ENCODE measurements at regions not wholly inside any gene's neighbourhood (a gene's known extent, or its start where the extent isn't known, plus 50 kb on each side); places are given as distances from the start of the nearest gene placed in this dataset.

DNA sequence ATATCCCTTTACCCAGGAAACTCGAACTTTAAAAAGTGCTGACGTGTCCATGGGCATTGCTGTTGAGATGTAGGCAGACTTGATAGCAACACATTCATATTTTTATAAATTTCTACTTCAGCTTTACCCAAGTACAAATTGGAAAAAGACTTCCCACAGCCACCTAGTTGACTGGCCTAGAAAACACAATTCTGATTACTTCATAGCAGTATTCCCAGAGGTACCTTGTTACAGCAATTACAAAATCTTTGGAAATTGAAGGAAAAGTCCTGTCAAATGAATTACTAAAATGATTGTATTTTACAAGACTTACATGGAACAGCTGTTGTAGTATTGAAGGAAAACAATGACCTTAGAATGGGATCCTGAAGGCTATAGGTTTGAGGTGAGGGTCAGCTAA lies 130.7 kb upstream of the NREP start:
- no peak for DNase-seq (ENCODE audit: low spot score)

DNA sequence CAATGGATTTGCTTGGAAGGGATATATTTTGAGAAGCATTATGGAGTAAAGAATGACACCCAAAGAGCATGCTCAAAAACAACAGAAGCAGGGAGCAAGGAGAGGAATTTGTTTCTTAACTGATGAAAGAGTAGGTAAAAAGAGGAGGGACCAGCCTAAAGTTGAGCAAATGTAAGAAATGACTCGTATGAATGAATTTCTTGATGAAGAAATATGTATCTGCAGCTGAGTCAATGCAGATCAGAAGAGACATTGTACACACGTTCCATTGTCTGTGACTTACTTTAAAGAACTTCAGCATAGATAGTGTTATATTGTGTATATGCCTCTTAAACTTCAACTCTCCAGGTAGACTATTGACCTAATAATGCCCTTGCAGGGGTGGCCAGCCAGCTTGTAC lies 112.7 kb upstream of the NREP start:
- DNase-seq (ENCODE audit: low spot score): no peak

DNA sequence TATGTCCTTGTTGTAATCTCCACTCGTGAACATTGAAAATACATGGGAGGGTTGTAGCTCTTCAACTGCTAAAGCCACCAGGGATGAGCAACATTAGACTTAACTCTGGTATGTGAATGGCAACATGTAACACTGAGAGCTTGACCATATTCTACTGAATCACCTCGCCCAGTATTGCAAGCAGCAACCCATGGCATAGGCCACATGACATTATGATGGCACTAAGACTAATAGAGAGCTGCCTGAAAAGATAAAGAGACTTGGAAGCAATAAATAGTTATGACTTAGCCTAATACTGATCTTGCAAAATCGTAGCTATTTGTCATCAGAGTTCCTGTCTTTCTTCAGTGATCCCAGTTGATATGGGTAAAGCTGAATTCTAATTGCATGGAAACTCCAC lies 108.4 kb upstream of the NREP start:
- no peak for DNase-seq (ENCODE audit: low spot score)

DNA sequence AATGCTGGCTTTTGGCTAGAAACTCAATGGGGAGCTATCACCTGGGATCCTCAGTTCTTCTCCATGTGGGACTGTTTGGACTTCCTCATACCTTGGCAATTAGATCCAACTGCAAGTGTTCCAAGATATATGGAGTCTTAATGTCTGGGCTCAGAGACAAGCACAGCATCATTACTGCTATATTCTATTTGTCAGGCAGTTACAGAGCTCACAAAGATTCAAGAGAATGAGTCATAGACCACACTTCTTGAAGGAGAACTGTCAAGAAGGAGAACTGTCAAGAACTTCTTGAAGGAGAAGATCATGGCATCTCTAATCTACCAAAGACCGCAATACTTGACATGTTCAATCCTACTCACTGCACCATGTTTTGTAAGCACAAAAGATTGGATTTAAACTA lies 106.8 kb upstream of the NREP start:
- DNase-seq (ENCODE audit: low spot score): no peak

DNA sequence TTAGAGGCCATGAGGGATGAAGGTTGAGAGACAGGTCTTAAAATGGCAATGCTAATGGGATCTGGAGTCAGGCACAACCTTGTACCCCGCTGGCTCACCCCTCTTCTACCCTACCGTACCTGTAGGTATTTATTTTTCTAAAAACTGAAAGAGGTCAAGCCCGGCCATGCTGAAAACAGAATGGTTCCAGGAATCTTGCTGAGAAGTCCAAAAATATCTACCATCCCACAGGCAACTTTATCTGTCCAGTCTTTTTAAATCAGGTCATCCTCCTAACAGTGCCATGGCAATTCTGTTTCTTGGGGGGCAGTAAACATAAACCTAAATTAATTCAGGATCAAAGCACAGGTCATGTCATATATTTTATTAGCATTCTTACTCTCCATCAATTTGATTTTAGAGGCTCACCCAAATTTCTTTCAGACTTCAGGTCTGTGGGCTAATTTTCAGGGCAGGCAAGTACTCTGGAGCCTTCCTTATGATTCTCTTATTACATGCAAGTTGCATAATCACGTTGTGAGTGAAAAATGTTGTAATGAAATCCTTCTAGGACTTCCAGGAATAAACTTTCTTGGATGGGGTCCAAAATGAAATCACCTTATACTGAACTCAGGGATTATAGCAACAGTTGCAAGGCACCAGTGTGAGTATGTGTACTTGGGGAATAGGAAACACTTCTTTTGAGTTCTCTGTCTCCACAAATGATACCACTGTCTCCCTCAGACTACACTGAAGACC lies 102.7 kb upstream of the NREP start:
- DNase-seq (ENCODE audit: low spot score): no peak

DNA sequence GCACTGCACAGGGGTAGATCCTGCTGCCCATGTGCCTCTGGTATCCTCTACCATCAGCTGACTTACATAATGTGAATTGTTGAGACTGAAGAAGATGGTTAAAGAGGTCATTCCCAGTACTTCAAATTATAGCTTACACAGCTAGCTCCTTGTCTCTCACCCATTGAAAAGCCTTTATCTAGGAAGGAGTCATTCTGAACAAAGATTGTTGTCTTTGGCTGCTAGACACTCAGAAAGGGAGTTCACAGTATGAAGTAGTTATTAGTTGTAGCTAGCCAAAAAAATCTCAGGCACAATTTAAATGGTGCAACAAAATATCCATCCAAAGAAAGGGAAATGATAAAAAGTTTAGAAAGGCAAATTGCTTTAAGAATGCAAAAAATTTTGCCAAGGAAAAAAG lies 102.0 kb upstream of the NREP start:
- DNase-seq (ENCODE audit: low spot score): no peak

DNA sequence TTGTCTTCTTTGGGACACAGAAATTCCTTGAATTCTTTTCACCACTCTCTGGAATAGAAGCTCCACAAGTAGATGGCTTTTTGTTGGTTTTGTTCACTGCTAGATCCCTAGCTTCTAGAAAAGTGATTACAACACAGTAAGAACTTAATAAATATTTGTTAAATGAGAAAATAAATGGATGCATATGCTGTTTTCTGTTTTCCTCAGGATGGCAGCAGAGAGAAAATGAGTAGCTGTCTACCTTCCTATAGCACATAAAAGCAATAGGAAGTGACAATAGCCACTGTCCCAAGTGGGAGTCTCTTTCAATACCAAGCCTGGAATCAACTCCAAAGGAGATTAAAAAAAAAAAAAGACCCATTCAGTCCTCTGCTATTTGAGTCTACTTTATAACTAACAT lies 100.6 kb upstream of the NREP start:
- no peak for DNase-seq (ENCODE audit: low spot score)

DNA sequence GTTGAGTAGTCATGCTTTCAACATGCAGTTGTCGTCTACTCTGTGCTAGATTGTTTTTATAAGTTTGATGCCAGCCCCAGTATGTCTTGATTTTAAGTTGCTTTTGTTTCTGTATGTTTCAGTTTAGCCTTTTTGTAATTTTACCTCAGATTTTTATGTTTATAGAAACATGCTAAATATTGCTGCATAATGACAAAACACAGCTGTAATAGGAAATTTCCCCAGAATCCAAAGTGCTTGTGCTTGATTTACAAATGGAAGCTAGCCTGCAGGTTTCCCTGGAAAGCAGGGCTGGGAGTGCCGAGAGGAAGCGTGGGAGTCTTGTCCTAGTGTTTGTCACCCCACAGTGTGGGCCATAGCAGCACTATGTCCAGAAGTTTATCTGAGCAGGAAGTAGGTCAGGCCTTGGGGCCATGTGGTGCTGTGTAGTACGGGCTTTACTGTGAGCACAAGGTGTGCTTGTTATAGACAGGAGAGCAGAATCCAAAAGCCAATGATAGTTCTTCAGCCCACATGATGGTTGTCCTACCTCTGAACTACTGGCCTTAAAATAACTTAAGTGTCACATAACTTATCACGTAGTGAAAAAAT lies 100.0 kb upstream of the NREP start:
- no peak for DNase-seq (ENCODE audit: low spot score)

DNA sequence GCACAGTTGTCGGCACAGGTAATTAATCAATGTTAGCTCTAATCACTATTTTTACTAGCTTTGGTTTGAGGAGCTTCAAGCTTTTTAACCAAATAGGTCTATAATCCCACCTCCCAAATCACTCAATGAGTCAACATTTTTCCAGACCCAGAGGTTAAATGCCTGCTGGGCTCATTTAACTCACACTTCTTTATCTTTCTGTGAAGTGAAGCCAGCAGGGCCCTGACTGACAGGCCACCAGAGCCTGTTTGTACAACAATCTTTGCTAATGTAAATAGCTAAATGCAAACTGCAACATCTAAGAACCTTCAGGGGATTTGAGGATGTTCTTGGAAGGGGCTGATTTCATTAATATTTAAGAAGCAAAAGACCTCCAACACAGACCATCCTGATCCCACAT lies 98.4 kb upstream of the NREP start:
- no peak for DNase-seq (ENCODE audit: low spot score)

DNA sequence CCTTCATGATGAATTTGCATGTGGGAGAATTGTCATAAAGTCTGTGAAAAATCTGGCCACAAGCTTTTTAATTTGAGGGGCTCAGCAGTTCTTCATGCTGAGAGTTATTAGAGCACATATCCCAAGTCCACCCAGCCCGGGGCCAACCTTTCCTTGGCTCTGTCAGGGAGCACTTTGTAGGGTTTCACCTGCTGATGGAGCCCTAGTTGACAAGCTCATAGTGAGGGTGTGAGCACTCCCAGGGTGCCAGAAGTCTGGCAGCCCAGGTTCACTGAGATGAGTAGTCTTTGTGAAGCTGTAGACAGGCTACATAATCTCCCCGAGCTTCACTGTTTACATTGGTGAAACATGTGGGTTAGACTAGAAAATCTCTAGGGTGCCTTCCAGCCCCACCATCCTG lies 97.2 kb upstream of the NREP start:
- no peak for DNase-seq (ENCODE audit: low spot score)

DNA sequence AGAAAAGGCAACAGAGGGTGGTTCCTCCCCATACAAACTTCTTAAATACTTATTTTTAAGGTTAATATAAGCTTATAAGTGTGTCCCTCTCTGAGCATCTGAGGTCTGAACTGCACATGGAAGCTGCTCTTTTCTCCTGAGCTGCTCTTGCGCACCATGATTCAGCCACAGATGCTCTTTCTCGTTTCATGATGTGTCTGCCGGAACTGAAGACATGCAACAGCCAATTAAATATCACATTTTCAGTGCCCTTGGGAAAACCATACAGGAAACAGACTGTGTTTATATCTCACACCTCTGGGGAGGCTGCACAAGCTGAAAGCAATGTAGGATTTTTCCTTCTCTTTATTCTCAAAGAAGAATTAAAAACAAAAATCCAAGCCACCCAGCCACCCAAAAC lies 96.8 kb upstream of the NREP start:
- no peak for DNase-seq (ENCODE audit: low spot score)

DNA sequence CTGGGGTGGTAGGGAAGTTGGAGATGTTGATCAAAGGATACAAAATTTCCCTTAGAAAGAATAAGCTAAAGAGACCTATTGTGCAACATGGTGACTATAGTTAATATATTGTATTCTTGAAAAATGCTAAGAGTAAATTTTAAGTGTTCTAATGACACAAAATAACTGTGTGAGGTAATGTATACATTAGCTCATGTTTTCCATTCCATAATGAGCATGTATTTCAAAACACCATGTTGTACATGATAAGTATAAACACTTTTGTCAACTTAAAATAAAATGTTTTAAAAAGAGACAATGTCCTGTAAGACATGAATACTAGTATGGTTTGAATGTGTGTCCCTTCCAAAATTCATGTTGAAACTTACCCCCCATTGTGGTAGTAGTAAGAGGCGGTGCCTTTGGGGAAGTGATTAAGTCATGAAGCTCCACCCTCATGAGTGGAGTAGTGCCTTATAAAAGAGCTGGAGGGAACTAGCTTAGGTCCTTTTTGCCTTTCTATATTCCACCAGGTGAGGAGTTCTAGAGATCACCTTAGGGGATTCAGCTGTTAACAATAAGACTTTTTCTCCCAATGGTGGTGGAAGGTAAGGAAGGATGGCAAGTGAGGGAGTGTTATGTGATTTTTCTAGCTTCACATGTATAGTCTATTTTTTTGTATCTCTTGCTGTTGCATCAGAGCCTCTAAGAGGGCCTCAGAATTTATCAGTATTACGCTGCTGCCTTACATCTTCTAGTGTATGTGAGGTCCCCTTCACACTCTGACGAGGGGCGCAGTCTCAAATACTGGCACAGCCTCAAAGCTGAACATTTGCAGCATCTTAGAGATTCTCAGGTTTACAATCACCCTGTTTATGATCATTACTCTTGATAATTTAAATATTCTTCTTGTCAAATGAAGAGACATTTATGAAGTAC lies 94.9 kb upstream of the NREP start:
- no peak for DNase-seq (ENCODE audit: low spot score)

DNA sequence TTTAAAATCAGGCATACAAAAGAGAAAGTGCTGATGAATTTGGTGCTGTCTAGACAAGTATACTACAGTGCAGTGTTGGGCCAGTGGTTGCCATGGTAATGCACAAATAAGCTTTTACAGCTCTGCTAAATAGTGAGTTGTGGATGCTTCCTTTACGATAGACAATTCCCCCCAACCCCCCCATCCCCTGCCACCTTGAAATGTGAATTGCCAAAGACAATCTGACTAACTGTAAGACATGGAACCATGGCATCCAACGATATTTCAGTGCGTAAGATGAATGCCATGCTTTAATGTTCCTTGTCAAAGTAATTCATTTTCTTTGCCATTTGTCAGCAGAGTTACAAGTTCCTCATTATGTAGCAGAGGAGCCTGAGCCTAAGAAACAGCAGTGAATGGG lies 91.5 kb upstream of the NREP start:
- no peak for DNase-seq (ENCODE audit: low spot score)

DNA sequence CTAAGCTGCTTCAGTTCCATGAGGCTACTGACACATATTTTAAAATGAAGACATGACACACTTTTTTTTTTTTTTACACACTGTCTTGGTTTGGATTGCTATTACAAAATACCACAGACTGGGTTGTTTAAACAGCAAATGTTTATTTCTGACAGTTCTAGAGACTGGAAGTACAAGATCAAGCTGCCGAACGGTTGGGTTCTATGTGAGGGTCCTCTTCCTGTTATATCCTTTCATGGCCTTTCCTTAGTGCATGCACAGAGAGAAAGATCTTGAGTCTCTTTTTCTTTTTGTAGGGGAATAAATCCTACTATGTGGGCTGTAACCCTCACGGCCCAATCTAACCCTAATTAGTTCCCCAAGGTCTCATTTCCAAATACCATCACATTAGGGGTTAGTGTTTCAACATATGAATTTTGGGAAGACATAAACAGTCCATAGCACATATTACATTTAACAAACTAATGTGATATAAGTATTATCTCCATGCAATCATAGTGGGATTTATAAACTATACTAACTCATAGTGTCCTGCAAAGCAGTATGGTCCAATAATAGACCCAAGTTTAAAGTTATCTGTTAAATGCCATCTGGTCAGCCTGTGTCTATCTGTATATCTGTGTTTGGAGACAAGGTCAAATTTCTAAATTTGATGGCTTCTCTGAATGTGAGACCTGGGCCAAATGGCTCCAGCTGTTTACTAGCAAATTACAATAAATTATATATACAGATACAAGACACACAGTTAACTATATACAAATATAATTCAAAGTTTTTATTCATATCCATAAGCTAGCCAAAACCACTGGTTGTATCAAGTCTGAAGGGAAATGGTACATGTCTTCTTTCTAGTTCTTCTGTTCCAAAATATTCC lies 90.3 kb upstream of the NREP start:
- DNase-seq (ENCODE audit: low spot score): no peak

DNA sequence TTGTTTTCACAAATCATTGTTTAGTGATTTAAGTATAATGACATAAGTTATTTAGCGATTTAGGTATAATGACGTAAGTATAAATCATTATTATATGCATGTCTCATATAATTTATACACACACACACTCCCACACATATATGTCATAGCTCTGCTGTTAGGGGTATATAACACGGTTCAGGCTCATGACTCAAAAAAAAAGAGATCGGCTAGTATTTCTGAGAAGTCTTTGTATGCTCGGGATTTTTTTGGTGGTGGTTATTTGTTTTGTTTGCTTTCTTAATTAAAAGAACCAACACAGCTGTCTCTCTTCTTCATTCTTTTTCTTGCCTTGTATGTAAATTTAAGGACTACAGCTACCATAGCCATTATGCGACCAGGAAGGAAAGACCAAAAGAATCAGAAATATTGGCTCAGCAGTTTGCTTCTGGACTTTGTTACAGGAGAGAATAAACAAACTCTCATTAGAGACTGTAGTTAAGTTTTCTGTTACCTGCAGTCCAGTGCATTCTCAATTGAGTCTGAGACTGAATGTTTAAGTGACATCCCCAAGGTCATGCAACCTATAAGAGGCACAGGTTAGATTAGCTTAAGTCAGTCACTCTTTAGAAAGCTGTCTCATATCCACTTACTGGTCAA lies 83.2 kb upstream of the NREP start:
- DNase-seq (ENCODE audit: low spot score): no peak

DNA sequence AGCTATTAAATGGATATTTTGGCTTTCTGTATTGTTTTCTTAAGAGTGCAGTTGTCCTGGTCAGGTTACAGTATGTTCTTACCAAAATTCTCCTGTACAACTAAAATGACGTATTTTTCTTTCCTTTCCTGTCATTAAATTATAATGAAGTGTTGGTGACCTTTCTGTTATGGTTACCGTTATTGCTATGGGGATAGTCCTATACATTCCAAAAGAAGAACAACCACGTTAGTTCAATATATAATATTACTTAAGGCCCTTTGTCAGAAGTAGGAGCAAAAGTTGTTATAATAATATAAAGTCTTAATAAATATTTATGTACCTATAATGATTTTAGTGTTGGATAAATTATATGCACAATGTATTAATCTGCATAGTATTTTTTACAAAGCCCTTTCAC lies 82.4 kb upstream of the NREP start:
- DNase-seq (ENCODE audit: low spot score): no peak

DNA sequence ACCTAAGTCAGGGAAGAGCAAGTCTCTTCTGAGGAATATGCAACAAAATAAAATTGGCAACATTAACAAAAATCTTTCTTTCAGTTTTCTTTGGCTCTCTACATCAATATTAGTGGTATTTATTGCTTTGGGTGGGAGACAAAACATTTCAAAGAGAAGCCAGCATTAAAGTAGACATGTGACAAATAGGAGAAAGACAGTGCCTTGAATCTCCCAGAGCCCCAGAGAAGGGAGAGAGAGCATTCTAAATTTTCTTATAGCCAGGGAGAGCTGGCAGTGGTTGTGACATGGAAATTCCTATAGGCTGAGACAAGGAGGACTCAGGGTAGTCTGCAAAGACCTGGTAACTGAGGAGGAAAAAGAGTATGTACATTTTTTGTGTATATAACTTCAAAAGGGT lies 79.4 kb upstream of the NREP start:
- DNase-seq (ENCODE audit: low spot score): no peak

DNA sequence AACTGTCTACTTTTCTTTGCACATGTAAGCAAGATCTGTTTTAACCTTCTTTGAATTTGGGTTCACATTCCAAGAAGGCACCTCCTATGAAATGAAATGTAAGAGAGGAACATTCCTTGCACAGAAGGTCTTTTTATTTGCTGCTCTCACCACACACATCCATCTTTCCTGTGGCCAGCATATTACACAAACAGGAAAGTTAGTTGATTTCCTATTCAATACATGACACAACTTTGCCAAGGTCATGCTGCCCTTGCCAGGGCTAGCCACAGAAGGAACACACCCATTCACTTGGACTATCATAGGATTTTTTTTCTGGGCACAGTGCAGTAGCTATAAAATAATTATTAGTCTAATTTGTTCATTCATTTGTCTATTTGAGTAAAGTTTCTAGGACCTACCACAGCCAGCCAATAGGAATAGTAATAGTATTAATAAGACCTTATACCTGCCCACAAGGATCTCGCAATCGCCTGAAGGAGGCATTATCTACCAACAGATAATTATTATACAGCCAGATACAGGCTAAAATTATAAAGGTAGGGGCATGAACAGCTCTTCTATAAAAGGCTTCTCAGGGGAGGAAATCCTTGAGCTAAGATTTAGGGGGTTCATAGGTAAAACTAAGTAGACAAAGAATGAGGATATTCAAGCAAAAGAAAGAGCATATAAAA lies 78.1 kb upstream of the NREP start:
- no peak for DNase-seq (ENCODE audit: low spot score)

DNA sequence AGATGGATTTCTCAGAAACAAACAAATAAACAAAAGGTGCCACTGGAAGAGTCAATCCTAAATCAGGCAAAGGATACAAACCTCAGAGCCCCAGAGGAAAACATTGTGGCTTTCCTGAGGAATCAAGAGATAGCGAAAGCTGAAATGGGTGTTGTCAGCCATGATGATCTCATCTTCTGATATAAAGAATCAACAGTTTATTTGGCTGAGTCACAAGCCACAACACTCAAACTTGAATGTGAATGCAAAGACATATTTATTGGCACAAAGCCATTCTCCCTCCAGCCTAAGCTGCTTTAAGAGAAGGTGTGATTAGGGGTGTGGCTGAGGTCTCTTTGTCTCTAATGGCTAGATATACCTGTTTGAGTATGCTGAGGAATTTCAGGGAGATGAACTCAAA lies 73.3 kb upstream of the NREP start:
- DNase-seq (ENCODE audit: low spot score): peak; percentile 83

DNA sequence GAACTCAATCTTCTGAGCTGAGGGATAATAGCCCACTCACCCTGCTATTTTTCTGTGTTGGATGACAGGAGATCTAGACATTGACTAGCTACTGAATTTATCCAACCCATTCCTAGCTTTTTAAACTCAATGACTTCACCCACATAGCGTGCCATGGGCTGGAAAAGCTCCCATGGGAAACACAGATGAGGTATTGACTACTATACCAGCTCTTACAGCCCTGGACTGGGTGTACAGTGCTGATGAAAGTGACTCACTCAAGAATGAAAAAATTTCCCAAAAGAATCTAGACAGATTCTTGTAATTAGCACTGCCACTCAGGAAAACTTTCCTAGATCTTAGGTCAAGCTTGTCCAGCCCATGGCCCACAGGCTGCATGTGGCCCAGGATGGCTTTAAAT lies 72.7 kb upstream of the NREP start:
- peak; percentile 54 for DNase-seq (ENCODE audit: low spot score)

DNA sequence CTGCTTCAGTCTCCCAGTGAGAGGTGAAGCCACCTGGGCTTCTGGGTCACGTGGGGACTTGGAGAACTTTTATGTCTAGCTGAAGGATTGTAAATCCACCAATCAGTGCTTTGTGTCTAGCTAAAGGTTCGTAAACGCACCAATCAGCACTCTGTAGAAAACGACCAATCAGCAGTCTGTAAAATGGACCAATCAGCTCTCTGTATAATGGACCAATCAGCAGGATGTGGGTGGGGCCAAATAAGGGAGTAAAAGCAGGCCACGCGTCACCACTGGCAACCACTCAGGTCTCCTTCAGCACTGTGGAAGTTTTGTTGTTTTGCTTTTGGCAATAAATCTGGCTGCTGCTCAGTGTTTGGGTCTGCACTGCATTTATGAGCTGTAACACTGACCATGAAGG lies 69.1 kb upstream of the NREP start:
- no peak for DNase-seq (ENCODE audit: low spot score)

Measured in A172 (cell line).